H1 (cell line): ENCODE measurements at regions not wholly inside any gene's neighbourhood (a gene's known extent, or its start where the extent isn't known, plus 50 kb on each side); places are given as distances from the start of the nearest gene placed in this dataset.

Source experiments
- CTCF ChIA-PET: fragments of 300-600 bp; sonication (Branson Sonifier 250); formaldehyde crosslinking; loops from one replicate; lab custom pipeline; 2021; ENCODE audit not compliant: partially characterized antibody; lab: Charles Lee
- POLR2A ChIA-PET: fragments of 300-600 bp; sonication (Branson Sonifier 250); formaldehyde crosslinking; loops from one replicate; lab custom pipeline; 2021; ENCODE audit warnings: inconsistent platforms; ENCODE audit not compliant: partially characterized antibody; lab: Charles Lee
- DNase-seq, 2 experiments: peaks; one replicate each; pipeline versions ENCODE4 v3.0.0 to v3.0.0-alpha.2; 2010 to 2022; ENCODE audit warnings: low spot score in 2 of 2, low read depth in 1 of 2, mixed read lengths in 1 of 2
- FAIRE-seq: peaks from 2 replicates; lab custom pipeline; 2011; peaks lifted over from hg19 to GRCh38; lab: Jason Lieb, UNC
- H2AFZ ChIP-seq: 2 replicates; pipeline ENCODE4 v1.8.1; 2012; ENCODE audit warnings: low read length, inconsistent platforms
- H2AK5ac ChIP-seq: 2 replicates; pipeline ENCODE4 v1.6.1; 2013; ENCODE audit warnings: low read depth, low read length
- H2BK120ac ChIP-seq: replicated peaks from 2 replicates; pipeline ENCODE3; 2013; ENCODE audit warnings: low read depth, low read length, inconsistent platforms
- H2BK12ac ChIP-seq: 2 replicates; pipeline ENCODE4 v1.6.1; 2013; ENCODE audit warnings: low read depth, low read length
- H2BK15ac ChIP-seq: 2 replicates; pipeline ENCODE4 v1.6.1; 2013; ENCODE audit warnings: low read length
- H2BK20ac ChIP-seq: 2 replicates; pipeline ENCODE4 v1.6.1; 2013; ENCODE audit warnings: low read length
- H2BK5ac ChIP-seq: 2 replicates; pipeline ENCODE4 v1.6.1; 2013; ENCODE audit warnings: low read depth, low read length
- H3K14ac ChIP-seq: 2 replicates; pipeline ENCODE4 v1.6.1; 2013; ENCODE audit warnings: inconsistent platforms; ENCODE audit not compliant: insufficient read length
- H3K18ac ChIP-seq: 2 replicates; pipeline ENCODE4 v1.6.1; 2013; ENCODE audit warnings: low read length; ENCODE audit errors: extremely low read depth
- H3K23ac ChIP-seq: 2 replicates; pipeline ENCODE4 v1.6.1; 2013; ENCODE audit warnings: inconsistent platforms; ENCODE audit not compliant: insufficient read length
- H3K23me2 ChIP-seq: 2 replicates; pipeline ENCODE4 v1.6.1; 2013; ENCODE audit warnings: low read depth, low read length
- H3K27ac ChIP-seq: 2 replicates; pipeline ENCODE4 v1.6.1; 2011; ENCODE audit warnings: low read depth, low read length, inconsistent platforms
- H3K27me3 ChIP-seq, 4 experiments: replicated peaks in 1 of 4; 1 replicate in 1 of 4; 2 replicates in 3 of 4; pipeline versions ENCODE4 v1.6.1 to v1.8.1; 2011 to 2013; ENCODE audit warnings: low read length in 3 of 4, mild to moderate bottlenecking in 3 of 4, inconsistent platforms in 2 of 4, mixed read lengths in 2 of 4, moderate library complexity in 1 of 4; ENCODE audit not compliant: control insufficient read depth in 3 of 4, insufficient read depth in 3 of 4; ENCODE audit errors: extremely low read depth in 1 of 4
- H3K36me3 ChIP-seq, 4 experiments: 2 replicates each; pipeline versions ENCODE4 v1.6.1 to v1.8.1; 2011 to 2013; ENCODE audit warnings: mild to moderate bottlenecking in 4 of 4, low read length in 3 of 4, moderate library complexity in 2 of 4, control low read depth in 1 of 4, inconsistent platforms in 1 of 4; ENCODE audit not compliant: insufficient read depth in 4 of 4, control insufficient read depth in 2 of 4
- H3K4ac ChIP-seq: replicated peaks from 2 replicates; pipeline ENCODE3; 2013; ENCODE audit warnings: low read length, low read depth, mixed read lengths, inconsistent platforms; ENCODE audit not compliant: insufficient read length
- H3K4me1 ChIP-seq, 4 experiments: replicated peaks in 1 of 4; 1 replicate in 1 of 4; 2 replicates in 3 of 4; pipeline versions ENCODE4 v1.6.1 to v1.8.1; 2011 to 2013; ENCODE audit warnings: low read length in 3 of 4, inconsistent platforms in 2 of 4, mixed read lengths in 1 of 4; ENCODE audit not compliant: insufficient read depth in 4 of 4, control insufficient read depth in 3 of 4
- H3K4me2 ChIP-seq, 2 experiments: 2 replicates each; pipeline versions ENCODE4 v1.6.1 to v1.8.1; 2011 to 2013; ENCODE audit warnings: low read depth in 2 of 2, low read length in 2 of 2, control low read depth in 1 of 2, inconsistent platforms in 1 of 2, mild to moderate bottlenecking in 1 of 2; ENCODE audit not compliant: insufficient read depth in 1 of 2
- H3K4me3 ChIP-seq, 4 experiments: fragments of 200-600, 300-600 bp in 1 of 4; sonication (generic), shearing (Covaris generic), sonication (Bioruptor Twin) in 1 of 4; 2 replicates each; pipeline versions ENCODE4 v1.5.1 to v1.8.1; 2011 to 2016; ENCODE audit warnings: low read length in 4 of 4, low read depth in 3 of 4, control low read depth in 2 of 4, inconsistent platforms in 2 of 4, mild to moderate bottlenecking in 2 of 4, mixed read lengths in 1 of 4, moderate library complexity in 1 of 4; ENCODE audit not compliant: insufficient read depth in 2 of 4; ENCODE audit errors: extremely low read depth in 1 of 4
- H3K56ac ChIP-seq: replicated peaks from 2 replicates; pipeline ENCODE3; 2013; ENCODE audit warnings: low read depth, mild to moderate bottlenecking, mixed read lengths, low read length, inconsistent platforms; ENCODE audit not compliant: insufficient read length
- H3K79me1 ChIP-seq: 2 replicates; pipeline ENCODE4 v1.6.1; 2013; ENCODE audit warnings: low read depth, low read length, control low read depth
- H3K79me2 ChIP-seq, 2 experiments: 2 replicates each; pipeline versions ENCODE4 v1.6.1 to v1.8.1; 2012 to 2013; ENCODE audit warnings: low read length in 2 of 2, mild to moderate bottlenecking in 2 of 2, inconsistent platforms in 1 of 2; ENCODE audit not compliant: insufficient read depth in 2 of 2, control insufficient read depth in 1 of 2
- H3K9ac ChIP-seq, 4 experiments: replicated peaks in 1 of 4; 1 replicate in 1 of 4; 2 replicates in 3 of 4; pipeline versions ENCODE4 v1.6.1 to v1.8.1; 2011 to 2013; ENCODE audit warnings: low read depth in 3 of 4, low read length in 3 of 4, control low read depth in 2 of 4, mild to moderate bottlenecking in 2 of 4, moderate library complexity in 2 of 4, inconsistent platforms in 1 of 4; ENCODE audit errors: extremely low read depth in 1 of 4
- H3K9me3 ChIP-seq, 2 experiments: 2 replicates each; pipeline versions ENCODE4 v1.6.1 to v1.8.1; 2012 to 2013; ENCODE audit warnings: mild to moderate bottlenecking in 2 of 2, moderate library complexity in 2 of 2, control low read depth in 1 of 2, inconsistent platforms in 1 of 2, low read depth in 1 of 2, low read length in 1 of 2, mixed read lengths in 1 of 2; ENCODE audit not compliant: insufficient read depth in 2 of 2
- H4K20me1 ChIP-seq, 2 experiments: replicated peaks in 1 of 2; 2 replicates each; pipeline versions ENCODE3 to v1.8.1; 2011 to 2013; ENCODE audit warnings: inconsistent platforms in 2 of 2, low read length in 2 of 2, mild to moderate bottlenecking in 1 of 2; ENCODE audit not compliant: insufficient read depth in 2 of 2, control insufficient read depth in 1 of 2
- H4K5ac ChIP-seq: 2 replicates; pipeline ENCODE4 v1.6.1; 2013; ENCODE audit warnings: low read length, low read depth, mixed read lengths, inconsistent platforms; ENCODE audit not compliant: insufficient read length
- H4K8ac ChIP-seq: 2 replicates; pipeline ENCODE4 v1.8.0; 2013; ENCODE audit warnings: mild to moderate bottlenecking, moderate library complexity, low read length, inconsistent platforms; ENCODE audit not compliant: insufficient read depth; ENCODE audit errors: extremely low read depth
- H4K91ac ChIP-seq: replicated peaks from 2 replicates; pipeline ENCODE3; 2013; ENCODE audit warnings: low read length, mixed read lengths, inconsistent platforms; ENCODE audit not compliant: insufficient read length
- ASH2L ChIP-seq: fragments of 200-600, 300-600 bp; sonication (generic); IDR thresholded peaks from one replicate; pipeline ENCODE4 v1.7.1; 2017; ENCODE audit warnings: low read length
- CBX5 ChIP-seq: fragments of 300-800, 300-1000 bp; sonication (generic); IDR thresholded peaks from 2 replicates; pipeline ENCODE4 v1.7.1; 2016; ENCODE audit warnings: antibody characterized with exemption, low read length, low read depth
- CREB1 ChIP-seq: IDR thresholded peaks from 2 replicates; pipeline ENCODE4 v1.6.1; 2012; ENCODE audit warnings: inconsistent platforms
- EP300 ChIP-seq, 2 experiments: IDR thresholded peaks; 1 replicate in 1 of 2; 2 replicates in 1 of 2; pipeline ENCODE4 v1.6.1; 2011 to 2012; ENCODE audit warnings: low read depth in 2 of 2, low read length in 2 of 2, mild to moderate bottlenecking in 2 of 2, borderline replicate concordance in 1 of 2, inconsistent platforms in 1 of 2, moderate library complexity in 1 of 2
- GABPA ChIP-seq: IDR thresholded peaks from 2 replicates; pipeline ENCODE4 v1.6.1; 2011; ENCODE audit warnings: mild to moderate bottlenecking, low read length, moderate library complexity, borderline replicate concordance; ENCODE audit not compliant: insufficient read depth
- TEAD4 ChIP-seq: IDR thresholded peaks from 2 replicates; pipeline ENCODE4 v1.6.1; 2012; ENCODE audit warnings: low read depth, low read length, inconsistent platforms, mixed read lengths
- ZNF274 ChIP-seq: IDR thresholded peaks from 2 replicates; pipeline ENCODE4 v1.7.0; 2012; ENCODE audit warnings: low read length, borderline replicate concordance; ENCODE audit errors: extremely low read depth
- WGBS, 2 experiments: shearing (Covaris generic) in 1 of 2; methylation state at CpG; one replicate each; pipeline versions ENCODE4 v1.1.6 to v1.1.7; 2013 to 2015; ENCODE audit warnings: low lambda C conversion rate in 2 of 2, mixed read lengths in 2 of 2, inconsistent platforms in 1 of 2, low coverage in 1 of 2, missing lambda C conversion rate in 1 of 2; ENCODE audit not compliant: insufficient replicate concordance in 2 of 2, insufficient coverage in 1 of 2, insufficient read length in 1 of 2; ENCODE audit errors: extremely low coverage in 1 of 2, missing lambda C conversion rate in 1 of 2; 5-methylcytosine and 5-hydroxymethylcytosine counted together

DNA sequence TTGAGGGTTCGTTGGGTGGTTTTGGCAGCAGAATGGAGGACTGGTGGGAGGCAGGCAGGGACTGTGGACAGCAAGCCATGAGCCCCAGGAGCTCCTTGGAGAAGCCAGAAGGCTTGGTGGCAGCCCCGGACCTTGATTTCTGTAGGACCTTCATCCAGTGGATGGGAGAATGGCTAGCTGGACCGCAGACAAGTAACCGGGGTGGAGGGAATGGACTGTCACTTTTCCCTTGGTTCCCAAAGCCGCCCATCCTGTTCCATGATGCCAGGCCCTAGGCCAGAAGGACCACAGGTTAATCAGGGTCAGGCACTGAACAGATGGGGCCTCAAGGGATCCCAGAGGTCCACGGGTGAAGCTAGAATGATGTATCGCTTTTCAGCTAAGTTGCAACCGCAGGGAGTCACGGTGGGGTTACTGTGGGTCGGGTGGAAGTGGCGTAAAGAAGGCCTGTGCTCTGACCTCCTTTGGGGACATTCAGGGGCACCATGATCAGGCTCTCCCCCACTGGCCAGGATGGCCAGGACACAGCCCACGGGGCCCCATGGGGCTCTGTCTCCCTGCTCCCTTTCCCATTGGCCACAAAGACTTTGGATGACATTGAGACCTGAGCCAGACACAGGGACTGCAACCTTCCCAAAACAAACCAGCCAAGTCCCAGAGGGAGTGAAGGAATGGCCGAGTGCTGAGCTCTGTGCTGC lies 66.9 kb upstream of the MRTFB start:
- H2BK20ac ChIP-seq, result no peak overlapping the region
- peaks cover 3% of the 10 kb centered on the region; the same call in 1 of the 2 replicates for H3K23me2 ChIP-seq
- TF ChIP-seq EP300 (IDR thresholded peaks at IDR 0.05; ENCODE audit: borderline replicate concordance in 1 of 2, low read depth in 2 of 2, low read length in 2 of 2) (no peak), GABPA (no peak), CBX5 (no peak), ASH2L (no peak), TEAD4 (no peak), ZNF274 (no peak), CREB1 (no peak)
- H3K4me1 ChIP-seq, result peaks cover 3 to 8% (median 5%) of the 10 kb centered on the region in 4 experiments
- ChIA-PET POLR2A (interaction anchor here (0.6 to 1.9 kb wide), 4 partner anchors 9 to 70 kb away, joined by 3 to 4 read pairs (median 3); no protein-coding TSS in a partner anchor), CTCF (interaction anchor here (0.7 to 1.8 kb wide), 7 partner anchors 11 to 307 kb away, joined by 3 to 7 read pairs (median 3); no protein-coding TSS in a partner anchor)
- H2AK5ac ChIP-seq, result no peak overlapping the region
- H2BK12ac ChIP-seq, result peak overlapping the region; percentile 80; the same call in 1 of the 2 replicates
- no peak overlapping the region for H3K4ac ChIP-seq
- H3K9me3 ChIP-seq, result no peaks in the 10 kb centered on the region
- no peak overlapping the region for H3K4me3 ChIP-seq
- no peak overlapping the region for H3K27ac ChIP-seq
- DNase-seq, result no peak
- H3K27me3 ChIP-seq, result no peaks in the 10 kb centered on the region
- H4K8ac ChIP-seq, result no peak overlapping the region; the same call in 1 of the 2 replicates
- 88% methylated on average over 13 of the region's 13 CpGs; no CpG with 5 or more reads in 1 of the 2 experiments for WGBS, 2 experiments
- no peak overlapping the region for H3K4me2 ChIP-seq
- FAIRE-seq, result no peak
- no peak overlapping the region for H2BK120ac ChIP-seq
- H4K20me1 ChIP-seq, result no peaks in the 10 kb centered on the region
- no peak overlapping the region for H3K18ac ChIP-seq
- H3K79me1 ChIP-seq, result no peaks in the 10 kb centered on the region
- H2BK5ac ChIP-seq, result no peak overlapping the region
- no peaks in the 10 kb centered on the region for H3K79me2 ChIP-seq
- H3K23ac ChIP-seq, result no peak overlapping the region
- no peak overlapping the region for H4K91ac ChIP-seq
- H3K9ac ChIP-seq, result no peak overlapping the region
- H3K36me3 ChIP-seq, result no peaks in the 10 kb centered on the region
- peak overlapping the region; percentile 5 for H2BK15ac ChIP-seq
- H2AFZ ChIP-seq, result peak overlapping the region; percentile 98; the same call in 1 of the 2 replicates
- no peak overlapping the region for H4K5ac ChIP-seq
- no peak overlapping the region for H3K14ac ChIP-seq
- no peak overlapping the region for H3K56ac ChIP-seq
